Epithelial cell of proximal tubule (primary cell): ENCODE measurements at regions not wholly inside any gene's neighbourhood (a gene's known extent, or its start where the extent isn't known, plus 50 kb on each side); places are given as distances from the start of the nearest gene placed in this dataset.

Source experiments
- DNase-seq: peaks from one replicate; pipeline ENCODE4 v3.0.0-alpha.2; 2011; ENCODE audit warnings: low read depth
- H3K4me3 ChIP-seq: 2 replicates; pipeline ENCODE4 v1.5.1; 2011; ENCODE audit warnings: low read depth, mild to moderate bottlenecking, low read length
- CTCF ChIP-seq: conservative IDR thresholded peaks from 2 replicates; pipeline ENCODE4 v1.5.1; 2012; ENCODE audit warnings: low read depth, mild to moderate bottlenecking, low read length

DNA sequence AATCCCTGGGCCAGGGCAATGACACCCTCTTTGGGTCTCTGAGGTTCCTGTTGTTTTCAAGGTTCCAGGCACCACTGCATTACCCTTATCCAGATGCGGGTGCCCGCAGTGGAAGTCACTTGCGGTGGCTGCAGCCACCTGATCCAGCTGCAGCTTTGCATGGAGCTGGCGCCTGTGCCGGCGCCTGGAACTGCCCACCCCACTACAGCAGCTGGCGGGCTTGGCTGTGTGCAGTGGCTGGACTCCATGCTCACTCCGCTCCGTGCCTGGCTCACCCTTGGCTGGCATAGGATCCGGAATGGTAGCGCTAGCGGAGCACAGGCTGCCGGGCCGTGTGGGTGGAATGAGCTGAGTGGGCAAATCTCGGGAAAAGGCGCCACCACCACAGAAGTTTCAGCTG lies 832.6 kb upstream of the CADM2 start:
- no peak for DNase-seq
- TF ChIP-seq CTCF: no peak
- H3K4me3 ChIP-seq: no peak overlapping the region

- no peak for DNase-seq
- no peak for TF ChIP-seq CTCF
- no peak overlapping the region for H3K4me3 ChIP-seq
Measured at GRCh38 chr3:84128024-84128423, 830.8 kb upstream of the CADM2 start.

GRCh38 chr3:84136425-84136824 lies 822.4 kb upstream of the CADM2 start:
- DNase-seq: no peak
- H3K4me3 ChIP-seq: no peak overlapping the region
- no peak for TF ChIP-seq CTCF

- no peak for TF ChIP-seq CTCF
- H3K4me3 ChIP-seq: no peak overlapping the region
- no peak for DNase-seq
Measured at GRCh38 chr3:84140631-84141030, 818.2 kb upstream of the CADM2 start.

DNA sequence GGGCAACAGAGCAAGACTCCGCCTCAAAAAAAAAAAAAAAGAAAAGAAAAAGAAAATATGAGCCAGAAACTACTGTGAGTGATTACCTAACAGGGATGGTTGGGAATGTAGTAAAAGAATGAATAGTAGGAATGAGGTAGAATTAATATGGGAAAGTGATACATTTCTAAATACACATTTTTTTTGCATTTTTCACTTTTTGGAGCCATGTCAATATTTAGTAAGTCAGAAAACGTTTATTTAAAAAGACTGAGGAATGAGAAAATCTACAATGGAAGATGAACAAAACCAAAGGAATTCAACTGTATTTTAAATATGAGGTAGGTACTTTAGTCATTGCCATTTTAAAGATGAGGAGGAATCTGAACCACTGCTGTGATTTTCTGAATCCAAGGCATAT lies 817.2 kb upstream of the CADM2 start:
- no peak for DNase-seq
- no peak overlapping the region for H3K4me3 ChIP-seq
- no peak for TF ChIP-seq CTCF

GRCh38 chr3:84165328-84165727 lies 793.5 kb upstream of the CADM2 start:
- no peak for DNase-seq
- no peak for TF ChIP-seq CTCF

GRCh38 chr3:84175449-84175848 lies 783.3 kb upstream of the CADM2 start:
- H3K4me3 ChIP-seq: no peak overlapping the region
- no peak for TF ChIP-seq CTCF
- no peak for DNase-seq

More at GRCh38 chr3:84165328-84165727, 793.5 kb upstream of the CADM2 start:
- H3K4me3 ChIP-seq: no peak overlapping the region
